Lower leg skin (tissue), 3 donors: ENCODE measurements at regions not wholly inside any gene's neighbourhood (a gene's known extent, or its start where the extent isn't known, plus 50 kb on each side); places are given as distances from the start of the nearest gene placed in this dataset.

ENCODE experiments used
- CTCF ChIP-seq, 3 donors: fragments of 450-650 bp; IDR thresholded peaks; one replicate each; pipeline ENCODE4 v1.5.1; 2016; ENCODE audit warnings: antibody characterized with exemption in 3 of 3, mild to moderate bottlenecking in 3 of 3, moderate library complexity in 2 of 3
- POLR2A ChIP-seq, 2 donors: fragments of 450-650 bp; IDR thresholded peaks; one replicate each; pipeline ENCODE4 v1.6.1; 2016 to 2017; ENCODE audit warnings: antibody characterized with exemption in 2 of 2, mild to moderate bottlenecking in 1 of 2, moderate library complexity in 1 of 2

GRCh38 chr10:90561666-90562065, 296.2 kb downstream of the HTR7 start:
- TF ChIP-seq CTCF (IDR thresholded peaks at IDR 0.05) (no peak), POLR2A (IDR thresholded peaks at IDR 0.05) (no peak)
